SK-N-MC (cell line): ENCODE measurements at regions not wholly inside any gene's neighbourhood (a gene's known extent, or its start where the extent isn't known, plus 50 kb on each side); places are given as distances from the start of the nearest gene placed in this dataset.

Experiments used
- EZH2 ChIP-seq: fragments of 200-600 bp; sonication (generic); IDR thresholded peaks from one replicate; pipeline ENCODE4 v1.6.1; 2017; ENCODE audit warnings: antibody characterized with exemption
- POLR2AphosphoS5 ChIP-seq: IDR thresholded peaks from 2 replicates; pipeline ENCODE4 v1.6.1; 2012; ENCODE audit warnings: mild to moderate bottlenecking, low read depth, low read length, borderline replicate concordance

GRCh38 chr6:91310178-91310577 lies 723.3 kb upstream of the MAP3K7 start:
- TF ChIP-seq EZH2 (no peak), POLR2AphosphoS5 (no peak)
